PC-3 (cell line): ENCODE measurements at regions not wholly inside any gene's neighbourhood (a gene's known extent, or its start where the extent isn't known, plus 50 kb on each side); places are given as distances from the start of the nearest gene placed in this dataset.

Source experiments
- ATAC-seq: fragments of 200-7000 bp; cut with Tn5 transposase; 2 replicates; pipeline ENCODE4 v1.9.1; 2020; ENCODE audit warnings: mild to moderate bottlenecking, moderate library complexity
- BruUV-seq: library from RNA; stranded (reverse); fragments of 400-500 nt; replicated peaks from 2 replicates; lab custom pipeline; 2021; lab: Mats Ljungman, UMichigan
- CTCF ChIA-PET: fragments of 300-600 bp; sonication (Branson Sonifier 250); formaldehyde crosslinking; loops from one replicate; lab custom pipeline; 2022; ENCODE audit warnings: antibody characterized with exemption; lab: Charles Lee
- POLR2A ChIA-PET: fragments of 300-600 bp; sonication (Branson Sonifier 250); formaldehyde crosslinking; loops from one replicate; lab custom pipeline; 2022; ENCODE audit warnings: antibody characterized with exemption; ENCODE audit not compliant: unreplicated experiment; lab: Charles Lee
- DNase-seq: peaks from one replicate; pipeline ENCODE4 v3.0.0-alpha.2; 2015
- H2AFZ ChIP-seq: fragments of 300-600 bp; sonication (generic); 2 replicates; pipeline ENCODE4 v1.6.0; 2016; ENCODE audit warnings: antibody characterized with exemption, low read length
- H3F3A ChIP-seq: fragments of 300-600 bp; sonication (generic); one replicate; pipeline ENCODE4 v1.6.0; 2017; ENCODE audit warnings: antibody characterized with exemption, low read length, control low read depth, mild to moderate bottlenecking; ENCODE audit not compliant: unreplicated experiment
- H3K27ac ChIP-seq: fragments of 300-600 bp; sonication (generic); 2 replicates; pipeline ENCODE4 v1.5.1; 2016; ENCODE audit warnings: mild to moderate bottlenecking, low read length
- H3K27me3 ChIP-seq: fragments of 300-600 bp; sonication (generic); 2 replicates; pipeline ENCODE4 v1.6.1; 2016; ENCODE audit warnings: low read length, mixed read lengths
- H3K36me3 ChIP-seq: fragments of 300-600 bp; sonication (generic); 2 replicates; pipeline ENCODE4 v1.6.1; 2016; ENCODE audit warnings: low read depth, mixed run types, low read length, mixed read lengths
- H3K4me1 ChIP-seq: fragments of 300-600 bp; sonication (generic); 2 replicates; pipeline ENCODE4 v1.5.1; 2016; ENCODE audit warnings: low read length; ENCODE audit not compliant: insufficient read depth
- H3K4me2 ChIP-seq: fragments of 300-600 bp; sonication (generic); 2 replicates; pipeline ENCODE4 v1.6.0; 2016; ENCODE audit warnings: low read length
- H3K4me3 ChIP-seq: fragments of 300-600 bp; sonication (generic); 2 replicates; pipeline ENCODE4 v1.5.1; 2016; ENCODE audit warnings: mild to moderate bottlenecking, low read length, mixed read lengths
- H3K79me2 ChIP-seq: fragments of 300-600 bp; sonication (generic); 2 replicates; pipeline ENCODE4 v1.6.1; 2017; ENCODE audit warnings: low read length, mixed read lengths
- H3K9ac ChIP-seq: fragments of 300-600 bp; sonication (generic); 2 replicates; pipeline ENCODE4 v1.6.0; 2016; ENCODE audit warnings: mild to moderate bottlenecking, low read length
- H3K9me2 ChIP-seq: fragments of 300-600 bp; sonication (generic); replicated peaks from 2 replicates; pipeline ENCODE4 v1.6.1; 2016; ENCODE audit warnings: mixed run types, low read length, mixed read lengths
- H3K9me3 ChIP-seq: fragments of 300-600 bp; sonication (generic); 2 replicates; pipeline ENCODE4 v1.6.1; 2016; ENCODE audit warnings: low read length, mixed read lengths
- H4K20me1 ChIP-seq: fragments of 300-600 bp; sonication (generic); 2 replicates; pipeline ENCODE4 v1.6.1; 2016; ENCODE audit warnings: low read length, mixed read lengths
- CTCF ChIP-seq: fragments of 300-600 bp; sonication (generic); conservative IDR thresholded peaks from 2 replicates; pipeline ENCODE4 v1.5.1; 2017; ENCODE audit warnings: antibody characterized with exemption, low read depth, mild to moderate bottlenecking, low read length
- EZH2 ChIP-seq: fragments of 300-600 bp; sonication (generic); IDR thresholded peaks from one replicate; pipeline ENCODE4 v1.6.1; 2017; ENCODE audit warnings: antibody characterized with exemption, mild to moderate bottlenecking, low read length; ENCODE audit not compliant: unreplicated experiment
- EZH2phosphoT487 ChIP-seq: fragments of 300-600 bp; sonication (generic); IDR thresholded peaks from 2 replicates; pipeline ENCODE4 v1.6.1; 2018; ENCODE audit warnings: mild to moderate bottlenecking, antibody characterized with exemption, low read length, borderline replicate concordance
- intact Hi-C: fragments of 100-400 bp; cut with micrococcal nuclease; formaldehyde crosslinking; loops from 2 replicates; pipeline ENCODE4 v1.9.0; 2023

GRCh38 chr2:181290182-181290581, 167.0 kb upstream of the ITGA4 start:
- no peak overlapping the region for H3K4me2 ChIP-seq
- ChIA-PET CTCF (no interaction called here), POLR2A (no interaction called here)
- H3K4me1 ChIP-seq = no peaks in the 10 kb centered on the region
- H3K9me2 ChIP-seq = no peaks in the 10 kb centered on the region
- H3K27me3 ChIP-seq = no peaks in the 10 kb centered on the region
- DNase-seq (no peak), ATAC-seq (no peak)
- H3K9ac ChIP-seq = no peak overlapping the region
- TF ChIP-seq EZH2phosphoT487 (no peak), EZH2 (no peak), CTCF (no peak)
- no peaks in the 10 kb centered on the region for H4K20me1 ChIP-seq
- no TSS peak for BruUV-seq
- H3K27ac ChIP-seq = no peak overlapping the region
- H3K79me2 ChIP-seq = no peaks in the 10 kb centered on the region
- H2AFZ ChIP-seq = no peak overlapping the region
- H3K36me3 ChIP-seq = no peaks in the 10 kb centered on the region
- intact Hi-C loops = no loop called here
- H3K4me3 ChIP-seq = no peak overlapping the region
- H3F3A ChIP-seq = no peaks in the 10 kb centered on the region
- H3K9me3 ChIP-seq = no peaks in the 10 kb centered on the region

- ChIA-PET POLR2A (no interaction called here), CTCF (no interaction called here)
- no peaks in the 10 kb centered on the region for H3F3A ChIP-seq
- BruUV-seq = no TSS peak
- no peaks in the 10 kb centered on the region for H3K4me1 ChIP-seq
- DNase-seq (no peak), ATAC-seq (no peak)
- no peaks in the 10 kb centered on the region for H3K9me3 ChIP-seq
- no peak overlapping the region for H3K27ac ChIP-seq
- H2AFZ ChIP-seq = no peak overlapping the region
- no peak overlapping the region for H3K9ac ChIP-seq
- intact Hi-C loops = no loop called here
- H3K79me2 ChIP-seq = no peaks in the 10 kb centered on the region
- no peaks in the 10 kb centered on the region for H4K20me1 ChIP-seq
- no peaks in the 10 kb centered on the region for H3K36me3 ChIP-seq
- no peak overlapping the region for H3K4me2 ChIP-seq
- TF ChIP-seq EZH2 (no peak), CTCF (no peak), EZH2phosphoT487 (no peak)
- no peaks in the 10 kb centered on the region for H3K9me2 ChIP-seq
- H3K27me3 ChIP-seq = no peaks in the 10 kb centered on the region
- H3K4me3 ChIP-seq = no peak overlapping the region
These were observed 162.2 kb upstream of the ITGA4 start for GRCh38 chr2:181294979-181295378.

- Histone ChIP-seq H4K20me1 (no peaks in the 10 kb centered on the region), H3K9me3 (no peaks in the 10 kb centered on the region), H3K4me3 (no peak overlapping the region), H3K4me2 (no peak overlapping the region), H3K27me3 (no peaks in the 10 kb centered on the region), H3K9me2 (no peaks in the 10 kb centered on the region), H3F3A (no peaks in the 10 kb centered on the region), H2AFZ (no peak overlapping the region), H3K4me1 (no peaks in the 10 kb centered on the region), H3K36me3 (no peaks in the 10 kb centered on the region), H3K79me2 (no peaks in the 10 kb centered on the region), H3K9ac (no peak overlapping the region), H3K27ac (no peak overlapping the region)
- ChIA-PET CTCF (no interaction called here), POLR2A (no interaction called here)
- BruUV-seq = no TSS peak
- ATAC-seq = no peak
- no peak for DNase-seq
- intact Hi-C loops = no loop called here
- no peak for TF ChIP-seq CTCF
- TF ChIP-seq EZH2phosphoT487 = no peak
- no peak for TF ChIP-seq EZH2
These were observed 156.4 kb upstream of the ITGA4 start for GRCh38 chr2:181300600-181301291.
